ENCODE measurements at regions not wholly inside any gene's neighbourhood (a gene's known extent, or its start where the extent isn't known, plus 50 kb on each side); places are given as distances from the start of the nearest gene placed in this dataset.

- intact Hi-C loops (cut with micrococcal nuclease; ENCODE audit: unreplicated experiment): no loop called here
- H3K27ac ChIP-seq: no peak overlapping the region; the same call in 1 of the 2 replicates
- no peak for TF ChIP-seq CTCF (conservative IDR thresholded peaks at IDR 0.05)
- TF ChIP-seq EZH2 (IDR thresholded peaks at IDR 0.05; ENCODE audit: low read depth): no peak
- H3K4me2 ChIP-seq: no peak overlapping the region
- peaks cover 12% of the 10 kb centered on the region; the same call in 1 of the 2 replicates for H3K9me3 ChIP-seq (ENCODE audit: insufficient read depth, low read depth)
- peaks cover 19% of the 10 kb centered on the region for H3K4me1 ChIP-seq (replicated peaks; ENCODE audit: insufficient read depth)
- H3K27me3 ChIP-seq (ENCODE audit: insufficient read depth, low read depth): no peaks in the 10 kb centered on the region
- BruUV-seq (replicated peaks): no TSS peak
- H3K4me3 ChIP-seq: no peak overlapping the region
- H3F3A ChIP-seq (ENCODE audit: insufficient read depth, low read depth): peaks cover 21% of the 10 kb centered on the region
- ChIA-PET CTCF (interaction anchor here (0.6 to 0.9 kb wide), 2 partner anchors 10 to 30 kb away, joined by 3 to 5 read pairs; no protein-coding TSS in a partner anchor), POLR2A (ENCODE audit: unreplicated experiment) (no interaction called here)
- no peaks in the 10 kb centered on the region; the same call in 1 of the 2 replicates for H3K36me3 ChIP-seq (ENCODE audit: low read depth)
- no peak overlapping the region for H2AFZ ChIP-seq
- H3K79me2 ChIP-seq (ENCODE audit: low read depth): no peaks in the 10 kb centered on the region
- H3K9me2 ChIP-seq (ENCODE audit: insufficient read depth): no peaks in the 10 kb centered on the region
- no peaks in the 10 kb centered on the region for H4K20me1 ChIP-seq (ENCODE audit: insufficient read depth)
- no peak for DNase-seq
Measured at GRCh38 chr1:109816975-109817535, 53.3 kb upstream of the EPS8L3 start.

- H3K27ac ChIP-seq: peak overlapping the region; percentile 51
- no peak for TF ChIP-seq CTCF (conservative IDR thresholded peaks at IDR 0.05)
- no peak for TF ChIP-seq EZH2 (IDR thresholded peaks at IDR 0.05; ENCODE audit: low read depth)
- CTCF ChIA-PET: interaction anchor here (0.6 to 0.9 kb wide), 2 partner anchors 11 to 29 kb away, joined by 3 to 5 read pairs; no protein-coding TSS in a partner anchor
Measured at GRCh38 chr1:109816175-109816811, 52.6 kb upstream of the EPS8L3 start.

GRCh38 chr1:109815809-109816174 lies 52.1 kb upstream of the EPS8L3 start:
- Histone ChIP-seq H3K9me2 (ENCODE audit: insufficient read depth) (no peaks in the 10 kb centered on the region), H3F3A (ENCODE audit: insufficient read depth, low read depth) (peaks cover 10% of the 10 kb centered on the region; the same call in 1 of the 2 replicates), H3K4me3 (no peak overlapping the region), H3K4me1 (replicated peaks; ENCODE audit: insufficient read depth) (peaks cover 7% of the 10 kb centered on the region), H3K79me2 (ENCODE audit: low read depth) (no peaks in the 10 kb centered on the region), H4K20me1 (ENCODE audit: insufficient read depth) (no peaks in the 10 kb centered on the region), H3K9me3 (ENCODE audit: insufficient read depth, low read depth) (peaks cover 12% of the 10 kb centered on the region; the same call in 1 of the 2 replicates), H3K27me3 (ENCODE audit: insufficient read depth, low read depth) (no peaks in the 10 kb centered on the region), H3K4me2 (no peak overlapping the region), H2AFZ (no peak overlapping the region), H3K27ac (peak overlapping the region; percentile 51; the same call in 1 of the 2 replicates), H3K36me3 (ENCODE audit: low read depth) (no peaks in the 10 kb centered on the region; the same call in 1 of the 2 replicates)
- intact Hi-C loops (cut with micrococcal nuclease; ENCODE audit: unreplicated experiment): no loop called here
- TF ChIP-seq EZH2 (IDR thresholded peaks at IDR 0.05; ENCODE audit: low read depth) (no peak), CTCF (conservative IDR thresholded peaks at IDR 0.05) (no peak)
- CTCF ChIA-PET: no interaction called here
- BruUV-seq (replicated peaks): no TSS peak
- no peak for DNase-seq
- POLR2A ChIA-PET (ENCODE audit: unreplicated experiment): no interaction called here

More at GRCh38 chr1:109816175-109816811, 52.6 kb upstream of the EPS8L3 start:
- Histone ChIP-seq H3K79me2 (ENCODE audit: low read depth) (no peaks in the 10 kb centered on the region), H3K27me3 (ENCODE audit: insufficient read depth, low read depth) (no peaks in the 10 kb centered on the region), H3K4me3 (no peak overlapping the region), H3K9me2 (ENCODE audit: insufficient read depth) (no peaks in the 10 kb centered on the region), H3K4me1 (replicated peaks; ENCODE audit: insufficient read depth) (peaks cover 12% of the 10 kb centered on the region), H3K36me3 (ENCODE audit: low read depth) (no peaks in the 10 kb centered on the region; the same call in 1 of the 2 replicates), H3K4me2 (no peak overlapping the region), H3K9me3 (ENCODE audit: insufficient read depth, low read depth) (peaks cover 12% of the 10 kb centered on the region; the same call in 1 of the 2 replicates), H4K20me1 (ENCODE audit: insufficient read depth) (no peaks in the 10 kb centered on the region), H2AFZ (no peak overlapping the region), H3F3A (ENCODE audit: insufficient read depth, low read depth) (peaks cover 13% of the 10 kb centered on the region; the same call in 1 of the 2 replicates)
- intact Hi-C loops (cut with micrococcal nuclease; ENCODE audit: unreplicated experiment): no loop called here
- POLR2A ChIA-PET (ENCODE audit: unreplicated experiment): no interaction called here
- DNase-seq: no peak
- BruUV-seq (replicated peaks): no TSS peak

Measured in PC-9 (cell line).